ENCODE measurements at regions not wholly inside any gene's neighbourhood (a gene's known extent, or its start where the extent isn't known, plus 50 kb on each side); places are given as distances from the start of the nearest gene placed in this dataset.

GRCh38 chr13:105497597-105497996, 1037.9 kb downstream of the EFNB2 start:
- no peak for TF ChIP-seq GATA3 (IDR thresholded peaks at IDR 0.05; ENCODE audit: low read depth, low read length)
- no peak for TF ChIP-seq GATA2 (IDR thresholded peaks at IDR 0.05; ENCODE audit: low read depth, low read length)

Data from SH-SY5Y (cell line).